ENCODE measurements at regions not wholly inside any gene's neighbourhood (a gene's known extent, or its start where the extent isn't known, plus 50 kb on each side); places are given as distances from the start of the nearest gene placed in this dataset.

- TF ChIP-seq CTCF (IDR thresholded peaks at IDR 0.05) (no peak), EP300 (IDR thresholded peaks at IDR 0.05) (no peak)
Measured at GRCh38 chr16:54587176-54587515, 300.6 kb upstream of the IRX3 start.
